ENCODE measurements at regions not wholly inside any gene's neighbourhood (a gene's known extent, or its start where the extent isn't known, plus 50 kb on each side); places are given as distances from the start of the nearest gene placed in this dataset.
"Not testable (repeated sequence)": the region's sequence is repeated elsewhere in the genome, so short reads cannot be mapped to it uniquely, and the experiment has no call there.

DNA sequence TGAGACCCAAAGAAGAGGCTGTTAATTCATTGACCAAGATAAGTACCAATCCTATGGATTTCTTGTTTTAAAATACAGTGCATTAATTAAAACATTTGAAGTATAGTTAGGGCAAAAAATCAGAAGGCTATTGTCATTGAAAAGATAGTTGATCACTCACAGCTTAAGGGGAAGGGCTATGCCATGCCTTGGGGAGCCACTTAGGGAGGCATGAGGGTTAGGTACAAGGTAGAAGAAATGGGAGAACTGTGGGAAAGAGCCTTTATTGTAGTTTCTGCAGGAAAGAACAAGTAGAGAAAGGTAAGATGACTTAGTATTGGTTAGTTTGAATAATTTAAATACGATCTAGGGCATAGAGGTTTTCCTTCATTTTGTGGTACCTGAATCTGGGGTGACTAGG is 1285.5 kb upstream of the TMEFF2 start:
- no peak for DNase-seq (ENCODE audit: low read depth in 4 of 4, low spot score in 3 of 4)

DNA sequence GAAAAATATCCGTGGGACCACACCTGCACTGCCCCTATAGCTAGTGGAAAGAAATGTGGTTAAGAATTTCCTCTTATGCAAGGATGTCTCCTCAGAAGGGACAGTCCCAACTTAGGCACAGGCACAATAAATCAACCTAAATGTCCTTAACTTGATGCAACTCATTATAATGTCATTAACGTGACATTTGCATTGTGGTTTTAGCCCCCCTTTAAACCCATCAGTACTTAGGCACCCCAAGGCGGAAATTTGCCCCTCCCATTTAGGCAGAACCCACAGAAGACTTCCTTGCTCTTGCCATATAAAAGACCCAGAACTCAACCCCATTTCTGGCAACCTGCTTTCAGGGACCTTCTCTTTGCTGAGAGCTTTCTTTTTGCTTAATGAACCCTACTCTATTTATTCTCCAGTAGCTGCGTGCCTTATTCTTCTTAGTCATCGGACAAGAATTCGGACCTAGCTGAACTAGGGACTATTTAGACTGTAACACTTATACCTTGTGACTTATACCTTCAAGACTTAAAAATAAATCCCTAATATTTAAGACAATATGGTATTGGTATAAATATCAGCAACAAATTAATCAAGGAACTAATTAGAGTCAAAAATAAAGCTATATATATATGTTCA is 1281.6 kb upstream of the TMEFF2 start:
- no peak for DNase-seq (ENCODE audit: low read depth in 4 of 4, low spot score in 3 of 4)

DNA sequence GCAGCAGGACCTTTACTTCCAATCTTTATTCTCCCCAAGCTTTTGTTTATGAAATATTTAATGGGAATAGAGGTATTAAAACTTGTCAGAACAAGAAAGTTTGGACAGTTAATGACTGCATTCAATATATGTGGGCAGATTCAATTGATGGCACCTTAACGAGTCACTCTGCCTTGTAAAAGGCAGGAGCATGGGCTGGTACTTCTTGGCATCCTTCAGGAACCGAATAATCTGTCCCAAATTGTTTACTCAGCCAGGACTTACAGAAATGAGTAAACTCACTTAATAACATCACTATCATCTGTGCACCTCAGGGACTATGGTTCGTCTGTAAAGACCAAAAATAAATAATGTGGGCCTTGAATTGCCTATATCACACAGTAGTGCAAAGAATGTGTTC is 1280.3 kb upstream of the TMEFF2 start:
- no peak for DNase-seq (ENCODE audit: low read depth in 4 of 4, low spot score in 3 of 4)

DNA sequence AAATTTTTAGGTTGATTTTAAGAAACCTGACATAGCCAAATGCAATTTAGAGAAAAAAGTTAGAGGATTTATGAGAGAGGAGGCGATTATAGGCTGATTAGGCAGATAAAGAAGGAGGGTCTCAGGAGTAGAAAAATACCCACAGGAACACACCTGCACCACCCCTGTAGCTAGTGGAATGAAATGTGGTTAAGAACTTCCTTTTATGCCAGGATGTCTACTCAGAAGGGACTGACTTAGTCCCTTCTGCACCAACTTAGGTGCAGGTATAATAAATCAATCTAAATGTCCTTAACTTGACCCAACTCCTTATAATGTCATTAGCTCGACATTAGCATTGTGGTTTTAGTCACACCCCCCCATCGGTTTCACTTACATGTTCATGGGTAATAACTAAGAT is 1274.5 kb upstream of the TMEFF2 start:
- no peak for DNase-seq (ENCODE audit: low read depth in 4 of 4, low spot score in 3 of 4)

DNA sequence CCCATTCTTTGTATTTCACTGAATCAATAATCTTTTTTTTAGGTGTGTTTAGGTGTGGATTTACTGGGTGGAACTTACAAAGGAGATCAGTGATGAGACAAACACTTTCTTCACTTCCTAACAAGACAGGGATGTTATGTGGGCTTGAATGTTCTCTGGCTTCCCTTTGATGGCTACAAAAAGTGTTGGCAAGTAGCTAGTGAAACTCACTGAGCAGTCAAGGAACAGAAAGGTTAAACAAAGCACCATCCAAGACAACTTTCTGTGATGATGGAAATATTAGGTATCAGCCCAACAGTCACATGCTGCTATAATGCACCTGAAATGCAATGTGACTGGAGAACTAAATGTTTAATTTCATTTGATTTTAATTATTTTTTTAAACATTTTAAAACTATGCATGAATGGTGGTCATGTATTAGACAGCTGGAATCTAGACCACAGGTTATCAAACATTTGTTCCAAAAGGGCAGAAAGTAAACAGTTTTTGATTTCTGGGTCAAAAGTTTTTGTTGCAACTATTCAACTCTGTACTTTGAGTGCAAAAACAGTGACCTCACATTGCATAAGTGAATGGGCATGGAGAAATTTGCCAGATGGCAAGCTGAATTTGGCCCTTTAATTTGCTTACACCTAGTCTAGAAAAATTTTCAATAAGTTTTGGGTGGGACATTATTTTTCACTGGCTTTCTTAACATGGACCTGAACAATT is 1272.7 kb upstream of the TMEFF2 start:
- DNase-seq (ENCODE audit: low read depth in 4 of 4, low spot score in 3 of 4), result no peak

DNA sequence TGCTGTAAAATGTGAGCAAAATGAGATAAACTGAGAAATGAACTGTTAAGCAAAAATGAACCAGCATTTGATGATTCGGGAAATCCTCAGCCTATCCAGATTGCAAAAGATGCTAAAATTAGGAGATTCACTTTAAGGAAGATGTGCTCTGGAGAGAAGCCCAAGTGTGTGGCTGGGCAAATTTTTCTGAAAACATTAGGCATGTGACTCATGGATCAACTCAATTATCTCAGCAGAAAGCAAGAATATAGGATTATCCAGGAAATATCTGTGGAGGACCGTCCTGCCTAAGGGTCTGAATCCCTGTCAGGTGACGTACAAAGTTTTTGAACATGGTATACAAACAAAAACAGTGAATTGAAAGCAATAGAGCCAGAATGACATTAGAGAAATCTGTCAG is 1268.3 kb upstream of the TMEFF2 start:
- no peak for DNase-seq (ENCODE audit: low read depth in 4 of 4, low spot score in 3 of 4)

DNA sequence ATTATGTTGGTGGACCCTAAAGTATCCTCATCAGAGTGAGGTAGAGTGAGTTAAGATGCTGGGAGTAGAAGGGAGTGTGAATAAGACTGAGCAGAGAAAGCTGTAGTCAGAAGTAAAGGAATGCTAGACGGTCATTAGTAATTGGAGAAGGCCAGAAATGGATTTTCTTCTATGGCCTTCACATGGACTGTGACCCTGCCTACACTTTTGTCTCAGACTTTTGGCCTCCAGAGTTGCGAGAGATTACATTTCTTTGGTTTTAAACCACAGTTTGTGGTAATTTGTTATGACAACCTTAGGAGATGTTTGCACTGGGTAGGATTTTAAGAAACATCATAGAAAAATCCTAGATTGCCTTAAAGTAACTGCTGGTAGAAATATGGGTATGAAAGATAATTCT is 1267.7 kb upstream of the TMEFF2 start:
- DNase-seq (ENCODE audit: low read depth in 4 of 4, low spot score in 3 of 4), result no peak

DNA sequence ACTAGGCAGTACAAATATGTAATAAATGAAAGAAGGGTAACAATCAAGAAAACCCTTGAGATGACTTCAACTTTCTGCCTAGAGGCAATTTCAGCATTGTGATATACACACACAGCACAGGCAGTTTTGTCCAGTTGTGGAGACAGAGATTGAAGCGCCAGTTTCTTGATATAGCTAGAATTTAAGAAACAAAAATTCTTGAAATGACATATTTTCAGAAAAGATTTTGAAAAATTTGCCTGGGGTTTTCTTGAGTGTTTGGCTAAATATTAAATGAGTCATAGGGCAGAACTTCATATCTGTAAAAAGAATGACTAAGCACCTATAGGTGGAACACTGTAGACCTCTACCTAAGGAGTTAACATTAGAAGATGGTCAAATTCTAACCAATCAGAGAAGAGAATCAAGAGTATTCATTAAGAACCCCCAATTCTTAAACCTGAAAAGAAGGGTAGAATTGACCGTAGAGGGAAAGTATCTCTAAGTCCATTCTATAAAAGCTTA is 1266.8 kb upstream of the TMEFF2 start:
- DNase-seq (ENCODE audit: low read depth in 4 of 4, low spot score in 3 of 4), result no peak

DNA sequence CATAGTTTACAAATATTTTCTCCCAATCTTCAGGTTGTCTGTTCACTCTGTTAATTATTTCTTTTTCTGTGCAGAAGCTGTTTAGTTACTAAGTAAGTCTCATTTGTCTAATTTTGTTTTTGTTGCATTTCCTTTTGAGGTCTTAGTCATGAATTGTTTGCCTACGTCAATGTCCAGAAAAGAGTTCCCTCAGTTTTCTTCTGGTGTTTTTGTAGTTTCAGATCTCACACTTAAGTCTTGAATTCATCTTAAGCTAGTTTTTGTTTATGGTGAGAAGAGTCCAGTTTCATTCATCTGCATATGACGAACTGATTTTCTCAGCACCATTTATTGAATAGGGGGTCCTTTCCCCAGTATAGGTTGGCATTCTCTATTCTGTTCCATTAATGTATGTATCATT is 1252.2 kb upstream of the TMEFF2 start:
- no peak for DNase-seq (ENCODE audit: low read depth in 4 of 4, low spot score in 3 of 4)

DNA sequence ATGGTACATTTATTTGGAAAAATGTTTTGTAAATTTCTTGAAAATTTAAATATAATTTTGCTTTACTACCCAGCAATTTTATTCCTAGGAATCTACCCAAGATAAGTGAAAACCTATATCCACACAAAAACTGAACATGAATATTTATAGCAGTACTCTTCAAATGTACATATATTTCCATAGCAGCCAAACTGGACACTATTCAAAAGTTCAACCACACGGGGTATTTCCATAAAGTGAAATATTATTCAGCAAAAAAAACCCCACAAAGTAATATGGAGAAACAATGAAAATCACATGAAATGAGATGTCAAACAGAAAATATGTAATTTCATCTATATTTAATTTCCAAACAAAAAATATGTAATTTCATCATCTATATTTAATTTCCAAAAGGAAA is 1247.6 kb upstream of the TMEFF2 start:
- no peak for DNase-seq (ENCODE audit: low read depth in 4 of 4, low spot score in 3 of 4)

DNA sequence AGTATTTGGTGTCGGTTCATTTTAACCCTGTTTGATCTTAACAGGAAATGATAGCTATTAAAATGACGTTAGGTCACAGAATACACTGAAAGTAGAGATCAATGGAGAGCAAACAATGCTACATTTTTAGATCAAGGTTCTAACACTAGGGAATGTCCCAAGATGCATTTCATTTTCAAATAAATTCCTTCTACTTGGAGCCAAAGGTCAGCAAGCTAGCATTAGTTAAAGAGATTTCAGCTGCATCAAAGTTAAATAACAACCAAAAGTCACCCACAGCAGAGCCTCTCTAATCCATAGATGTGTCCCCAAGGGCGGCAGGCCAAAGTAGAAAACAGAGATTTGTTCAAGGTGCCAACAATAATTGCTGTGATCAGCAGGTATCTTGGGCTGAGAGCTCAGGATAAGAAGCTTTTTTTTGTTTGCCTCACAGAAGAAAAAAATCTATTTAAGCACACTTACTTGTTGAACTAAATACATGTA is 1233.6 kb upstream of the TMEFF2 start:
- peak in 1 of 4 donors; percentile 3 for DNase-seq (ENCODE audit: low read depth in 4 of 4, low spot score in 3 of 4)

DNA sequence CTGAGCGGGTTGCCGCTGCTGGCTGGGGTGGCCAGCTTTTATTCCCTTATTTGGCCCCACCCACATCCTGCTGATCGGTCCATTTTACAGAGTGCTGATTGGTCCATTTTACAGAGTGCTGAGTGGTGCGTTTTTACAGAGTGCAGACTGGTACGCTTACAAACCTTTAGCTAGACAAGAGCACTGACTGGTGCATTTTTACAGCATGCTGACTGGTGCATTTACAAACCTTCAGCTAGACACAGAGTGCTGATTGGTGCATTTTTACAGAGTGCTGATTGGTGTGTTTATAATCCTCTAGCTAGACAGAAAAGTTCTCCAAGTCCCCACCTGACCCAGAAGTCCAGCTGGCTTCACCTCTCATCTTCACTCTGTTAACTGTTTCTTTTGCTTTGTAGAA is 1217.6 kb upstream of the TMEFF2 start:
- not testable (repeated sequence) for DNase-seq (ENCODE audit: low read depth in 4 of 4, low spot score in 3 of 4)

DNA sequence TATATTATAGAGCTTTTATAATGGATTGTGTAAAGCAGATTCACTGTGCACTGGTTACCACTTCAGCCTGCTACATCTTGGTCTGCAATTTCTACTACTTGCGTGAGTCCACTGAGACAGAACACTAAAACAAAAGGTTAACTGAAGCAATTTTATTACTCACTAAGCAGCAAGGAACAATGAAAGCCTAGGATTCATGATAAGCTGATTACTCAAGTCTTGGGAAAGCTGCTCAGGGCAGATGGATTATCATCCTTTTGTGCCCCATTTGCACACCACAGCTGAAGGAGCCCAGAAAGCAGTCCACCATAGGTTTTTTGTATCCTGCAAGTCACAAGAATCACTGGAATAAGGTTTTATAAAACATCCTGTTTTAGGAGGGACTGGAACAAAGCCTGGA is 1215.2 kb upstream of the TMEFF2 start:
- DNase-seq (ENCODE audit: low read depth in 4 of 4, low spot score in 3 of 4), result no peak

DNA sequence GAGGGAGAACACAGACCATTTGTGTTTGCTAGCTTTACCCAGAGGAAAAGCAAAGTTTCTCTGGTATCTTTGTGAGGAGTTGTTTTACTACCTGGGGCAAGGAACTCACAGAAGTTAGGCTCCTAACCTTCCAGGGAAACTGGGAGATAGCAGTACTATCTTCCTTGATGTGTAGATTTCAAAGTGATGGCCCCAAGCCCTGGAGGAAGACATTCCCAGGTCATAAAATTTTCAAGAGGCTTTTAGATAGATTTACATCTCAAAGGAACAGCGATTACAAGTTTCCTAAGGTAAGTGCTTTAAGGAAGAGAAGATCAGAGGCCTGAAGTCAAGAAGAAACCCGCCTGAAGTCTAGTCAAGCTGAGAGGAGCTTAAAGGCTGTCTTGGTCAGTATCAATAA is 1187.8 kb upstream of the TMEFF2 start:
- no peak for DNase-seq (ENCODE audit: low read depth in 4 of 4, low spot score in 3 of 4)

DNA sequence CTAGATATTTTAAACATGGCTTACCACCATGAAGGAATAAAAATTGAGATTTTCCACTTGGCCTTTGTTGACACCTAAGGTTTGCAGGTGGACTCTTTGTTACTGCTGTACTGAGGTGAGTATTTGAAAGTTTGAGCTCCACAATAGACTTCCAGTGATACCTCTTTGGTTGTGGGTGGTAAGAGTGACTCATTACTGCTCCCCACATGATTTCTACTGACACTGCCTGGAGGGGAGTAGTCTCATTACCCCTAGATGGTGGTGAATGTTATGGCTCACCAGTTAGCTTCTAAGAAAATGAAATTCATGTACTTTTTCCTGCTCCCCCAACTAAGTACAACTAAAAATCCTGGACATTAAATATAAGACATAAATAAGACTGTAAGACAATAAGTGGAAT is 1183.1 kb upstream of the TMEFF2 start:
- DNase-seq (ENCODE audit: low read depth in 4 of 4, low spot score in 3 of 4), result no peak

DNA sequence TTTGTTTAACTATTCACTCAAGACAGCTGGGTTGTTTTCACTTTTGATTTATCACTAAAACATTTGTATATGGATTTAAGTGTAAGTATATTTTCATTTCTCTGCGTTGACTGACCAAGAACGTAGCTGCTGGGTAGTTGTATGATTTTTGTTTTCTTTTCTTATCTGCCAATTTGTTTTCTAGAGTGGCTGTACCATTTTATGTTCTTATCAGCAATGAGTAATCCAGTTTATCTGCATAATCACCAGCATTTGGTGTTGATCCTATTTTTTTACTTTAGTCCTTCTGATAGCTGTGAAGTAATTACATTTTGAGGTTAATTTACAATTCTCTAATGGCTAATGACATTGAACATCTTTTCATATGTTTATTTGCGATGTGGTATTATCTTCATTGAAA is 1178.4 kb upstream of the TMEFF2 start:
- no peak for DNase-seq (ENCODE audit: low read depth in 4 of 4, low spot score in 3 of 4)

DNA sequence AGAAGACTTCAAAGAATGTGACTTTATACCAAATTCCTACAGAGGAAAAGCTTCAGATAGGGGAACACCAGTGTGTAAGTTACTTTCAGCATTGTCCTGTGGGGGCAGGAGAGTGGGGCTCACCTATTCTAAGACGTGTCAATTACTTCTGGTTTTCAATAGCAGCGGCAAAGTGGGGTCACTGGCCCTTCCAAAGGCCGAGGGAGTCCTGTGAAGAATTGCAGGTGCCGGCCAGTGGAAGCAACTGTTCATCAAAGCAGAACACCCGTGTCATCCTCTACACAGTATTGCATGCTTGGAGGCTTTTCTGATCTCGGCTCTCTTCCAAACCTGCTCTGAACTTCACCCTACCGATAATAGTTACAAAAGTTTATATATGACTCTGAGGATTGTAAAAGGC is 1176.5 kb upstream of the TMEFF2 start:
- no peak for DNase-seq (ENCODE audit: low read depth in 4 of 4, low spot score in 3 of 4)

DNA sequence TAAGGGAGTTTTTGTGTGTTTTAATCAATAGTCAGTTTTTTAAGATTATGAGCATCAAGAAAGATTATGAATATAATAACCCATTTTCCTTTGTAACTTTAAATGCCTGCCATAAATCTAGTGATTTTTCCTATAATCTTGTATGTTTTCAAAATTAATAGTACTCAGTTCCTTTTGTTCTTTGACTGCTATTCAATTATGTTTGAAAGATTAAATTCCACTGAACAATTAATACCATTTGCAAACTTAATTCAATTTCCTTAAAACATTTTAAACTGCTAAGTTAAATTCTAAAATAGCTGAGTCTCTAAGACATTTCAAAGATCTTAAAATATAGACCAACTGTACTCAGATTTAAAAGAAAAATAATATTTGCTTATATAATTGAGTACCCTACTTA is 1173.9 kb upstream of the TMEFF2 start:
- DNase-seq (ENCODE audit: low read depth in 4 of 4, low spot score in 3 of 4), result no peak

DNA sequence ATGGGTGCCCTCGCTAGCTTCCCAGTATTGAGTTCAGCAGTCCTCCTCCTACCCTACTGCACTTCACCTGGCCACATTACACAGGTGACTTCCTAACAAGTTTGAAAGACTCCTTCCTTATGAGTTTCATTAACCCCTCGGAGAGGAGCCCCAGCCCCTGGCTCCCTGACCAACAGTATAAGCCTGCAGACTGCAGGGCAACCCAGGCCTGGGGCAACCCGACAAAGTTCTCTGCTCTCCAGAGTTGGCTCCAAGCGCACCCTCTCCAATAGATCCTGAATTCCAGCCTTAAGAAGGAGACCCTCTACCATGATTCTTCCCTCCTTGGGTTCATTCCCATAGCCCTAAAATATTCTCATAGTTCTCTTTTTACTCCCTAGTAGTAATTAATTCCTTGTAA is 1162.8 kb upstream of the TMEFF2 start:
- DNase-seq (ENCODE audit: low read depth in 4 of 4, low spot score in 3 of 4), result no peak

DNA sequence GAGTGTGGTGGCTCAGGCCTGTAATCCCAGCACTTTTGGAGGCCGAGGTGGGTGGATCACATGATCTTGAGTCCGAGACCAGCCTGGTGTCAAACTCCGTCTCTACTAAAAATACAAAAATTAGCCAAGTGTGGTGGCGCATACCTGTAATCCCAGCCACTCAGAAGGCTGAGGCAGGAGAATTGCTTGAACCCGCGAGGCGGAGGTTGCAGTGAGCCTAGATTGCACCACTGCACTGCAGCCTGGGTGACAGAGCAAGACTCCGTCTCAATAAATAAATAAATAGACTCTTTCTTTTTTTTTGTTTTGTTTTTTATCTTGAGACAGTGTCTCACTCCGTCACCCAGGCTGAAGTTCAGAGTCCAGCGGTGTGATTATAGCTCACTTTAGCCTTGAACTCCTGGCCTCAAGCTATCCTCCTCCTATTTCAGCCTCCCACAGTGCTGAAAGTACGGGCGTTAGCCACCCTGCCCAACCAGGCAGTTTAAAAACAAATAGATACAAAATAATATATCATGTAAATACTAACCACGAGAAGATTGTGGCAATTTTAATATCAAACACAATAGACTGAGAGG is 1158.0 kb upstream of the TMEFF2 start:
- DNase-seq (ENCODE audit: low read depth in 4 of 4, low spot score in 3 of 4), result not testable (repeated sequence)

DNA sequence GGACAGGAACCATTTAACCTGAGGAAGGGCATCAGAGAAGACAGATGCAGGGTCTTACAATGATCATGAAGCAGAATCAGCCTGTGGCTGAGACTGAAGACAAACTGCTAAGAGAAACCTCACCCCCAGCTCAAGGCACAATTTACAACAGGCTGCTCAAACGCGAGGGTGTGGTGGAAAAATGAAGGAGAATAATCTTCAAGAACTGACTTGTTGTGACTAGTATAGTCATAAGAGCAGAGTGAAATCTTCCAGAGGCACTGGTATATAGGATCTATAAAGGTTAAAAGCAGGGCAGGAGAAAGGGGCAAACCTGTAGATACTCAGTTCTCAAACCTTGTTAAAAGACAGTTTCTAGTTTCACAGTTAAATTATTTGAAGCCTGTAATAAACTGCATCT is 1155.8 kb upstream of the TMEFF2 start:
- DNase-seq (ENCODE audit: low read depth in 4 of 4, low spot score in 3 of 4), result no peak

DNA sequence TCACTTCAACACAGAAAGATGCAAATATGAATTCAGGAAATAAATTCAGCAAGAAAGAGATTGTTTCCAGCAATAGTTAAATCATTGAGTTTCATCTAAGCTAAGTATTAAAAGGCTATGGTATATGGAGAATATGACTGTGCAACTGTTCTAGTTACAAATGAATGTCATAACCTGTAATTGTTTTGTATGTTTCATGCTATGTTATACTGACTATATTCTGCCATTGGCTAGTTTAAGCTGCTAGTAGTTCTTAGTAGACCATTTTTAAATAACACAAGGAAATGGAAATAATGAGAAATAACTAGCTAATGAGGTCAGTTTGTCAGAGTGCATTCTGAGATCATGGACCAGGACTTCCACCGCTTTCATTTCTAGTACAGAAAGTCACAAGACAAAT is 1154.9 kb upstream of the TMEFF2 start:
- DNase-seq (ENCODE audit: low read depth in 4 of 4, low spot score in 3 of 4), result no peak
